ENCODE measurements at regions not wholly inside any gene's neighbourhood (a gene's known extent, or its start where the extent isn't known, plus 50 kb on each side); places are given as distances from the start of the nearest gene placed in this dataset.

- no peak overlapping the region for H3K27ac Mint-ChIP-seq
- no peak overlapping the region; the same call in 1 of the 2 replicates for H3K4me3 ChIP-seq
- ATAC-seq = no peak
Measured at GRCh38 chr15:81789403-81789802, 256.4 kb downstream of the MEX3B start.

More at GRCh38 chr15:81789403-81789802, 256.4 kb downstream of the MEX3B start:
- Histone ChIP-seq H3K4me1 (ENCODE audit: insufficient read depth) (peaks cover 28% of the 10 kb centered on the region), H3K27ac (ENCODE audit: low read depth) (no peak overlapping the region), H3F3A (replicated peaks; ENCODE audit: low read depth) (no peaks in the 10 kb centered on the region), H3K79me2 (replicated peaks; ENCODE audit: insufficient read depth) (peaks cover 58% of the 10 kb centered on the region), H4K20me1 (replicated peaks; ENCODE audit: insufficient read depth) (peaks cover 4% of the 10 kb centered on the region; the same call in 1 of the 2 replicates), H3K27me3 (ENCODE audit: insufficient read depth) (no peaks in the 10 kb centered on the region), H3K4me2 (no peak overlapping the region), H3K36me3 (ENCODE audit: insufficient read depth) (no peaks in the 10 kb centered on the region), H2AFZ (no peak overlapping the region), H3K9me2 (ENCODE audit: insufficient read depth) (peaks cover 3% of the 10 kb centered on the region; the same call in 1 of the 2 replicates)
- H3K36me3 Mint-ChIP-seq (ENCODE audit: low read depth) = peaks cover 10% of the 10 kb centered on the region
- TF ChIP-seq STAT1 (IDR thresholded peaks at IDR 0.05; ENCODE audit: unreplicated experiment) (no peak), CREB1 (CRISPR knock-in tag; IDR thresholded peaks at IDR 0.05; ENCODE audit: low read depth) (no peak), ZNF462 (CRISPR knock-in tag; IDR thresholded peaks at IDR 0.05) (no peak), POLR2AphosphoS5 (IDR thresholded peaks at IDR 0.05; ENCODE audit: low read depth) (no peak), ZNF114 (CRISPR knock-in tag; IDR thresholded peaks at IDR 0.05) (no peak), ETS1 (IDR thresholded peaks at IDR 0.05) (no peak), EZH2phosphoT487 (IDR thresholded peaks at IDR 0.05; ENCODE audit: unreplicated experiment) (no peak), NANOG (IDR thresholded peaks at IDR 0.05; ENCODE audit: borderline replicate concordance) (no peak), JUNB (IDR thresholded peaks at IDR 0.05; ENCODE audit: unreplicated experiment) (no peak)
- TF ChIP-seq, protein P1, sequence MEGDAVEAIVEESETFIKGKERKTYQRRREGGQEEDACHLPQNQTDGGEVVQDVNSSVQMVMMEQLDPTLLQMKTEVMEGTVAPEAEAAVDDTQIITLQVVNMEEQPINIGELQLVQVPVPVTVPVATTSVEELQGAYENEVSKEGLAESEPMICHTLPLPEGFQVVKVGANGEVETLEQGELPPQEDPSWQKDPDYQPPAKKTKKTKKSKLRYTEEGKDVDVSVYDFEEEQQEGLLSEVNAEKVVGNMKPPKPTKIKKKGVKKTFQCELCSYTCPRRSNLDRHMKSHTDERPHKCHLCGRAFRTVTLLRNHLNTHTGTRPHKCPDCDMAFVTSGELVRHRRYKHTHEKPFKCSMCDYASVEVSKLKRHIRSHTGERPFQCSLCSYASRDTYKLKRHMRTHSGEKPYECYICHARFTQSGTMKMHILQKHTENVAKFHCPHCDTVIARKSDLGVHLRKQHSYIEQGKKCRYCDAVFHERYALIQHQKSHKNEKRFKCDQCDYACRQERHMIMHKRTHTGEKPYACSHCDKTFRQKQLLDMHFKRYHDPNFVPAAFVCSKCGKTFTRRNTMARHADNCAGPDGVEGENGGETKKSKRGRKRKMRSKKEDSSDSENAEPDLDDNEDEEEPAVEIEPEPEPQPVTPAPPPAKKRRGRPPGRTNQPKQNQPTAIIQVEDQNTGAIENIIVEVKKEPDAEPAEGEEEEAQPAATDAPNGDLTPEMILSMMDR (conservative IDR thresholded peaks at IDR 0.05; ENCODE audit: low read depth in 2 of 2) = no peak
- no peak for DNase-seq (ENCODE audit: low spot score)
- no peaks in the 10 kb centered on the region for H3K27me3 Mint-ChIP-seq (ENCODE audit: insufficient read depth, low read depth, poor library complexity)
- peaks cover 5% of the 10 kb centered on the region; the same call in 2 of the 3 replicates for H3K4me1 Mint-ChIP-seq
- H3K9me3 Mint-ChIP-seq = no peaks in the 10 kb centered on the region; the same call in 2 of the 3 replicates
- H3K4me3 Mint-ChIP-seq = no peak overlapping the region

Measured in GM23338 (cell line).